GM03348 (cell line): ENCODE measurements at regions not wholly inside any gene's neighbourhood (a gene's known extent, or its start where the extent isn't known, plus 50 kb on each side); places are given as distances from the start of the nearest gene placed in this dataset.
"Not testable (repeated sequence)": the region's sequence is repeated elsewhere in the genome, so short reads cannot be mapped to it uniquely, and the experiment has no call there.

Source experiments
- DNase-seq: peaks from one replicate; pipeline ENCODE4 v3.0.0; 2012; ENCODE audit warnings: low spot score

- no peak for DNase-seq
These were observed 280.3 kb upstream of the KLF3 start for GRCh38 chr4:38383646-38384121.

- no peak for DNase-seq
These were observed 278.6 kb upstream of the KLF3 start for GRCh38 chr4:38385093-38386004.

GRCh38 chr4:38386005-38386551 lies 277.9 kb upstream of the KLF3 start:
- no peak for DNase-seq

DNA sequence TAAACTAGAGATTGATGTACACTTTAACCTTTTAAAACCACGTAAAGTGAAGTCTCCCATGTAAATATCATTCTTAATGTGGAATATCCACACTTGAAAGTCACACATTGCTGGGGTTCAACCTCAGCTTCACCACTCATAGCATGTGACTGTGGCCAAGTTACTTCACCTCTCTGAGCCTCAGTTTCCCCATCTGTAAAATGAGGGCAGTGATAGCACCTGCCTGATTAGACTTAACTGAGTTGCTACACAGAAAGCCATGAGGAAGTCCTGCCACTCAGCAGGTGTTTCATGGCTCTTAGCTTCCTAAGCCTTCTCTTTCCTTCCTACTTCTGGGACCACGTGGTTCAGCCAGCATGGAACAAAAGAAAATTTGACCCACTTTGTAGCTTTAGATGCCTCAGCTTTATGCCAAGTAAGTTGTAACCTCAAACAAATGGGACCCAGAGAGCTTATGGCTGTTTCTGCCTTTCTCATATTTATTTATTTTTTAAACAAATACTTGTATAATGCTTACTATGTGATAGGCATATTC lies 277.3 kb upstream of the KLF3 start:
- DNase-seq = no peak

- DNase-seq = peak; percentile 24
These were observed 276.7 kb upstream of the KLF3 start for GRCh38 chr4:38387348-38387747.

DNA sequence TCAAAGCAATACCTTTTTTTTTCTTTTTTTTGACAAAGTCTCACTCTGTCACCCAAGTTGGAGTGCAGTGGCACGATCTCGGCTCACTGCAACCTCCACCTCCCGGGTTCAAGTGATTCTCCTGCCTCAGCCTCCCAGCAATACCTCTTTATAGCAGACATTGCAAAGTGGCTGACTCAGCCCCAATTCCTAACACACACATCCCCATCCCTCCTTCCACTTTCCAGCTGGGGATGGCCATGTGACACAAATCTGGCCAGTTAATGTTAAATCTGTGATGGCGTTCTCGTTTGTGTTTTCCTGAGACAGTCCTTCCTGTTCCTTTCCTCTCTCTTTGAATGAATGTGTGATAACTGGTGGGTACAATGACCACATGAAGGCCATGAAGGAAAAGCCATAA lies 276.2 kb upstream of the KLF3 start:
- DNase-seq = no peak

- DNase-seq = not testable (repeated sequence)
These were observed 275.1 kb upstream of the KLF3 start for GRCh38 chr4:38388907-38389306.

GRCh38 chr4:38390969-38391545 lies 272.9 kb upstream of the KLF3 start:
- no peak for DNase-seq

- DNase-seq = no peak
These were observed 271.7 kb upstream of the KLF3 start for GRCh38 chr4:38392223-38392855.

DNA sequence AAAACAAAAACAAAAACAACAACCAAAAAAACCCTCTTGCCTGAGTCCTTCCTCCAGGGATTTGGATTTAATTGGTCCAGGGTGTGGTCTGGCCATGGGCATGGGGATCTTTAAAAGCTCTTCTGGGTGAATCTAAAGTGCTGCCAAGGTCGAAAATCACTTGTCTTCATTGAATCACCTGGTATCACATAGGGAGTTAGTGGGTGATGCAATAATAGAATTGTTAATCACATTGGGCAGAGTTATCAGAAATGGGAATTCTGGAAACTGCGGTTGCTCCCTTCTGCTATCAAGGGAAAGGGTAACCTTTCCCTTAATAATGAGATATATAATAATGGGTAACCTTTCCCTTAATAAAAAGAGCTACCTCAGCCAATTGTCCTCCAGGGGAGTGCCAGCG lies 267.9 kb upstream of the KLF3 start:
- DNase-seq = no peak

- no peak for DNase-seq
These were observed 267.0 kb upstream of the KLF3 start for GRCh38 chr4:38396845-38397547.

DNA sequence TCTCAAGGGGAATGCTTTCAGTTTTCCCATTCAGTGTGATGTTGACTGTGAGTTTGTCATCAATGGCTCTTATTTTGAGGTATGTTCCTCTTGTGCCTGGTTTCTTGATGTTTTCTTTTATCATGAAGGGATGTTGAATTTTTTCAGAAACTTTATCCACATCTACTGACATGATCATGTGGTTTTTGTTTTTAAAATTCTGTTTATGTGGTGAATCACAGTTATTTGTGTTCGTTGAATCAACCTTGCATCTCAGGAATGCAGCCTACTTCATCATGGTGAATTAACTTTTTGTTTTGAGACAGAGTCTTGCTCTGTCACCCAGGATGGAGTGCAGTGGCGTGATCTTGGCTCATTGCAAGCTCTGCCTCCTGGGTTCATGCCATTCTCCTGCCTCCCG lies 263.1 kb upstream of the KLF3 start:
- DNase-seq = no peak

GRCh38 chr4:38406243-38406642 lies 257.8 kb upstream of the KLF3 start:
- no peak for DNase-seq

GRCh38 chr4:38409852-38410251 lies 254.1 kb upstream of the KLF3 start:
- no peak for DNase-seq

GRCh38 chr4:38411092-38411491 lies 252.9 kb upstream of the KLF3 start:
- no peak for DNase-seq

GRCh38 chr4:38411981-38412536 lies 251.9 kb upstream of the KLF3 start:
- DNase-seq = no peak

GRCh38 chr4:38413524-38414341 lies 250.3 kb upstream of the KLF3 start:
- no peak for DNase-seq

GRCh38 chr4:38414410-38414809 lies 249.6 kb upstream of the KLF3 start:
- no peak for DNase-seq

DNA sequence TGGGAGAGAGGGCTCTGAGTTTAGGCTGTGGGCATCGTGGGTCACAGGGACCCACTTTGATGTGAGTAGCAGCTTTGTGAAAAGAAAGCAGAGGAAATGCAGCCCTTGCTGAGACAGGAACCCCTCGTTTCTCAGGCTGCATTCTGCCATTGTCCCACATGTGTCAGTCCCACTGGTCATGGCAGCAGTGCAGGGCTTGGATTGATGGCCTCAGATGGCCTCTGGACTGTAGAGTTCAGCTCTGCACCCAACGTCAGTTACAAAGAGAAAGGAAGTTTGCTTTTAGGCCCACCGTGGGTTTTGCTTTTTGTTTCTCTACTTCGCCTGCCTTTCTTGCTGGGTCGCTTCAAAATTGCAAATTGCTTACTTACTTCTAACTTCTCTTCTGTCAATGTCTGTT lies 248.3 kb upstream of the KLF3 start:
- no peak for DNase-seq

DNA sequence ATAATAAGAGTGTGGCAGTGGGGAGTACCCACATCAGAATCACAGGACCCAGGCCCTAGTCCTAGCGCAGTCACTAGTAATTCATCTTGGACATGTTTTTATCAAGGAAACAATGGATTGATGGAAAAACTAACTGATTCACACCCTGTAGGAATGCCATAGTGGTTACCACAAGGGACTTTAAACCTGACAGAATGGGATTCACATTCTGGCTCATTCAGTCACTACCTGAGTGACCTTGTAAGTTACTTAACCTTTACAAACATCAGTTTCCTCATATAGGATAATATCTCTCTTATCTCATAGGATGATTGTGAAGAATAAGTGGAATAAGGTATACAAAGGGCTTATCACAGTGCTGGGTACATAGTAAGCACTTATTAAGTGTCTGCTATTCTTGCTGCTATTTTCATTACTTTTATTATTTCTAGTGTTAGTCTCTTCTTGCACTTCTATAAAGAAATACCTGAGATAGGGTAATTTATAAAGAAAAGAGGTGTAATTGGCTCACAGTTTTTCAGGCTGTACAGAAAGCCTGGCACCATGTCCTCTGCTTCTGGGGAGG lies 247.5 kb upstream of the KLF3 start:
- no peak for DNase-seq
